Fibroblast of villous mesenchyme (primary cell): ENCODE measurements at regions not wholly inside any gene's neighbourhood (a gene's known extent, or its start where the extent isn't known, plus 50 kb on each side); places are given as distances from the start of the nearest gene placed in this dataset.

Experiments
- DNase-seq: peaks from one replicate; pipeline ENCODE4 v3.0.0-alpha.2; 2010; ENCODE audit warnings: low read depth
- H3K4me3 ChIP-seq: 2 replicates; pipeline ENCODE4 v1.5.1; 2011; ENCODE audit warnings: low read depth, mild to moderate bottlenecking, low read length
- TF ChIP-seq, protein P1 (sequence below): IDR thresholded peaks from 2 replicates; pipeline ENCODE4 v1.5.1; 2012; ENCODE audit warnings: low read depth, mild to moderate bottlenecking, low read length; ENCODE audit not compliant: insufficient read depth

DNA sequence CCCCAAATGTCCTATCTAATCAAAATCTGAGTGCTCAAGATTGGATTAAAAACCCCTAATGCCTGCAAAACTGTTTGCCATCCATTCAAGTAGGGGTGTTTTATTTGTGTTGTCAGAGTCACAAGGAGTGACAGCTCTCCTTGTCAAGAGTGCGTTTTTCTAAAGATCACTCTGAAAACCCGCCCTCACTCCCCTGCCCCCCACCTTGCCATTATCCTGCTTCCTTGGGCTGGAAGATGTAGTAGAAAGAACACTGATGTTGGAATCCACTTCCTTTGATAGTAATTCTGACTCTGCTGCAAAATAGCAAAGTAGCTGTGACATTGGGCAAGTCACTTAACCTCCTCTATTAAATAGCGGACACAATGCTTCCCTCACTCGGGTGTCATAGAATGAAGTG is 155.6 kb downstream of the TSN start:
- TF ChIP-seq, protein P1, sequence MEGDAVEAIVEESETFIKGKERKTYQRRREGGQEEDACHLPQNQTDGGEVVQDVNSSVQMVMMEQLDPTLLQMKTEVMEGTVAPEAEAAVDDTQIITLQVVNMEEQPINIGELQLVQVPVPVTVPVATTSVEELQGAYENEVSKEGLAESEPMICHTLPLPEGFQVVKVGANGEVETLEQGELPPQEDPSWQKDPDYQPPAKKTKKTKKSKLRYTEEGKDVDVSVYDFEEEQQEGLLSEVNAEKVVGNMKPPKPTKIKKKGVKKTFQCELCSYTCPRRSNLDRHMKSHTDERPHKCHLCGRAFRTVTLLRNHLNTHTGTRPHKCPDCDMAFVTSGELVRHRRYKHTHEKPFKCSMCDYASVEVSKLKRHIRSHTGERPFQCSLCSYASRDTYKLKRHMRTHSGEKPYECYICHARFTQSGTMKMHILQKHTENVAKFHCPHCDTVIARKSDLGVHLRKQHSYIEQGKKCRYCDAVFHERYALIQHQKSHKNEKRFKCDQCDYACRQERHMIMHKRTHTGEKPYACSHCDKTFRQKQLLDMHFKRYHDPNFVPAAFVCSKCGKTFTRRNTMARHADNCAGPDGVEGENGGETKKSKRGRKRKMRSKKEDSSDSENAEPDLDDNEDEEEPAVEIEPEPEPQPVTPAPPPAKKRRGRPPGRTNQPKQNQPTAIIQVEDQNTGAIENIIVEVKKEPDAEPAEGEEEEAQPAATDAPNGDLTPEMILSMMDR, result no peak
- no peak overlapping the region for H3K4me3 ChIP-seq
- no peak for DNase-seq

GRCh38 chr2:121917143-121917542 is 161.7 kb downstream of the TSN start:
- H3K4me3 ChIP-seq, result no peak overlapping the region
- DNase-seq, result no peak
- TF ChIP-seq, protein P1, result no peak

GRCh38 chr2:121918231-121918630 is 162.8 kb downstream of the TSN start:
- no peak overlapping the region for H3K4me3 ChIP-seq
- TF ChIP-seq, protein P1, result no peak
- no peak for DNase-seq

DNA sequence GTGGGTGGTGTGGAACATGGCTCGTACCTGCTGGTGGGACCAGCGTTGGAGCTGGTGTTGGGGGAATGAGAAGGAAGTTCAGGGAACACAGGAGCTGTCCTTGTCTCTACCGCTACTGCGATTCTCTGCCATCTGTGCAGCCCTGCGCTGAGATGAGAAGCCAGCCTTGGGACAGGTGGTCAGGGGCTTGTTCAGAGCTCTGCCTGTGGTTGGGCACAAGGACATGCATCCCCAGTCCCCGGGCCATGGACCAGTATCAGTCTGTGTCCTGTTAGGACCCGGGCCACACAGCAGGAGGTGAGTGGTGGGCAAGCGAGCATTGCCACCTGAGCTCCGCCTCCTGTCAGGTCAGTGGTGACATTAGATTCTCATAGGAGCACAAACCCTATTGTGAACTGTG is 164.4 kb downstream of the TSN start:
- H3K4me3 ChIP-seq, result no peak overlapping the region
- TF ChIP-seq, protein P1, result no peak
- no peak for DNase-seq

GRCh38 chr2:121925466-121925865 is 170.0 kb downstream of the TSN start:
- TF ChIP-seq, protein P1, result no peak
- DNase-seq, result no peak
- H3K4me3 ChIP-seq, result no peak overlapping the region

GRCh38 chr2:121943285-121943684 is 187.8 kb downstream of the TSN start:
- TF ChIP-seq, protein P1, result no peak
- no peak overlapping the region for H3K4me3 ChIP-seq
- DNase-seq, result no peak

- DNase-seq, result peak; percentile 68
- H3K4me3 ChIP-seq, result no peak overlapping the region
- TF ChIP-seq, protein P1, result no peak
These were observed 188.8 kb downstream of the TSN start for GRCh38 chr2:121944072-121944831.
